GM19035 (cell line): ENCODE measurements at regions not wholly inside any gene's neighbourhood (a gene's known extent, or its start where the extent isn't known, plus 50 kb on each side); places are given as distances from the start of the nearest gene placed in this dataset.
"Not testable (repeated sequence)": the region's sequence is repeated elsewhere in the genome, so short reads cannot be mapped to it uniquely, and the experiment has no call there.

Source experiments
- ATAC-seq: cut with Tn5 transposase; IDR thresholded peaks from one replicate; pipeline ENCODE4 v1.9.1; 2021; ENCODE audit not compliant: unreplicated experiment

- no peak for ATAC-seq
Measured at GRCh38 chr2:53053937-53054336, 713.7 kb upstream of the CHAC2 start.

DNA sequence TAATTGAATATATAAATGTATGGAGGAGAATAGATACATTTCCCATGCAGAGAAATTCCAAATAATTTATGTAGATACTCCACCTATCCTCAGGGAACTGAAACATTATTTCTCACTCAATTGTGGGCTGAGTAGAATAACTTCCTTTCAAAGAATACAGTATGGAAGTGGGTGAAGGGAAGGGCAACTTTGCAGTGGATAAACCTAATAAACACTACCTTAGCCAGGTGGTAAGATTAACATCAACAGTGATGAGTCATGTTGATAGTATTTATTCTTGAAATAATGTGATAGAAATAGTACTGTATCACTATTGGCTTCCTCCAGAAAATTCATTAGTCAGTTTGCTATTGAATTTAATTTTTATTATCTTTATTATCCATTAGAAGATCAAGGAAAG is 716.4 kb upstream of the CHAC2 start:
- ATAC-seq: no peak

- no peak for ATAC-seq
Measured at GRCh38 chr2:53040536-53041229, 726.9 kb upstream of the CHAC2 start.

GRCh38 chr2:53036196-53036595 is 731.4 kb upstream of the CHAC2 start:
- no peak for ATAC-seq

- ATAC-seq: no peak
Measured at GRCh38 chr2:53035153-53035552, 732.5 kb upstream of the CHAC2 start.

- no peak for ATAC-seq
Measured at GRCh38 chr2:53033411-53033810, 734.2 kb upstream of the CHAC2 start.

DNA sequence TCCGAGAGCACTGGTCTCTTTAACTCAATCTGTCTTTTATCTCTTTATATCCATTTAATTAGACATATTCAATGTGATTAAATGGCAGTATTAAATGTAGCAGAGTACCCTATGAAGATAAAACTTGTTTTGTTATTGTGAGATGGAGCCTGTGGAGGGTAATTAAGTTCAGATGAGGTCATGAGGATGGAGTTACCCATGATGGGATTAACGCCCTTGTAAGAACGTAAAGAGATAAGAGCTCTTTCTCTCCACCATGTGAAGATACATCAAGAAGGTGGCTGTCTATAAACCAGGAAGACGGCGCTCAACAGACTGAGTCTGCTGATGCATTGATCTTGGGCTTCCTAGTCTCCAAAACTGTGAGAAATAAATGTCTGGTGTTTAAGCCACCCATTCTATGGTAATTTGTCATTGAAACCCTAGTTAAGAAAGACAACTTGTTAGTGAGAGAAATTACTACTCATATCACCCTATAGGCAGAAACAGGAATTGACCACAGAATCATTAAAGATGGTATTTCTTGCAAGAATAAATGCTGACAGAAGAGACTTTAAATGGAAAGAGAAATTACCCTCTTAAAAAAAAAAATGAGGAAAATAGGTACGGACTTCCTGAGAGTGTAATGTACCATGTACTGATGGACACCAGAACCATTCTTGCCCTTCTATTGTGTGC is 738.7 kb upstream of the CHAC2 start:
- ATAC-seq: no peak

- ATAC-seq: no peak
Measured at GRCh38 chr2:53028225-53028624, 739.4 kb upstream of the CHAC2 start.

GRCh38 chr2:53022248-53022647 is 745.4 kb upstream of the CHAC2 start:
- ATAC-seq: not testable (repeated sequence)

DNA sequence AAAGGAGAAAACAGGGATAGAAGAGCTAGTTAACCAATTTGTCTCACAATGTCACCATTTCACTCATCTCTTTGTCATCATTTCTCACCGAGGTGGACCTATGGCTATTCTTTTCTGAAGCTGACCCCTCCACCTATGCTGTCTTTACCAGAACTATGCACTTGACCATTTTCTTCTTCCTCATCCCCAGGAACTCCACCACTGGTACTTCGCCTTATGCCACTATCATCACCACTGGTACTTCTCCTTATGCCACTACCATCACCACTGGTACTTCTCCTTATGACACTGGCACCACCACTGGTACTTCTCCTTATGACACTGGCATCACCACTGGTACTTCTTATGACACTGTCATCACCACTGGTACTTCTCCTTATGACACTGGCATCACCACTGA is 745.8 kb upstream of the CHAC2 start:
- no peak for ATAC-seq

GRCh38 chr2:53021292-53021691 is 746.3 kb upstream of the CHAC2 start:
- ATAC-seq: no peak

- ATAC-seq: no peak
Measured at GRCh38 chr2:53018825-53019425, 748.7 kb upstream of the CHAC2 start.

- ATAC-seq: no peak
Measured at GRCh38 chr2:53006980-53007379, 760.6 kb upstream of the CHAC2 start.

- ATAC-seq: no peak
Measured at GRCh38 chr2:53004413-53004812, 763.2 kb upstream of the CHAC2 start.

- ATAC-seq: no peak
Measured at GRCh38 chr2:52995424-52995823, 772.2 kb upstream of the CHAC2 start.

DNA sequence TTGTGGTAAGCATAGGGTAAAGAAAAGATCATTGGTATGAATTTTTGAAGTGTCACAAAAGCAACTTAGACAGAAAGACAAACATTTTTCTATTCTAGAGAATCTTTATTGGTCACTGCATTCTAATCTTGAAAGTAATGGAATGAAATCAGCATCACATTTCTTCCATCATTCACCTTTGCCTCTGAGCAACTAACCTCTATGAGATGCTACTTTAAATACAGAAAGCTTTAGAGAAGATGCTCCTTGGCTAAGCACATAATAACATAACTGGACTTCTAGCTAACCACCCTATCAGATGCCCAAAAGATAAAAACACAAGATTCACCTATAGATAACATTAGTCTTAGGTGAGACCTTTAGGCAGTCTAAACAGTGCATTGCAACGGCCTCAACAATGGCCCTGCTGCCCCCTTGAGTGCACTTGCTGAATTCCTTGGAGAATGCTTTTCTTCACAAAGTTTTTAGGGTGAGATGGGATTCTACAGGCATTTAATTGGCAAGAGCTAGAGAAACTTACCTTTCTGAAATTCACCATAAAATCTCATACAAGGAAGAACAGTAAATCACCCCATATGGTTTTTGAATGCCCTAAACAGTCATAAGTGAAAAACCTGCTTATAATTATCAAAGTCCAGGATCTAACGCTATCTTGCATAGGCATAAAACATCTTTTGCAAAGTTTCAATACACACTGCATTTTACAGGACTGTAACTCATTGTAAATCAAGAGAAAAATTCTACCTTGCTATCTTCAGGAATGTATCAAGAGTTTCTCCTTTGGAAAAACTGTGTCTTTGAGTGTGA is 791.3 kb upstream of the CHAC2 start:
- ATAC-seq: no peak

DNA sequence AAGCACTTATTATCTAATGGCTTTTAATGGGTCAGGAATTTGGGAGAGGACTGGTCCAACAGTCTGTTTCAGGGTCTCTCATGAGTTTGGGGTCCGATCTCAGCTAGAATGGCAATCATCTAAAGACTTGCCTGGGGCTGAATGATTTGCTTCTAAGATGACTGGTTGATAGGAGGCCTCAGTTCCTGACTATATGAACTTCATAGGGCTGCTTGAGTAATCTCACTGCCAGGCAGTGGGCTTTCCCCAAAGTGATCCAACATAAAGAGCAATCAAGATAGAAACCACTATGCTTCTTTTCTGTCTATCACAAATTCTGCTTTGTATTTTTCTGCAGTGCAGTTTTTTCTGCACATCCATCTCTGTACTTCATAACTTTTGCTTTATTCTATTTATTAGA is 793.5 kb upstream of the CHAC2 start:
- no peak for ATAC-seq

DNA sequence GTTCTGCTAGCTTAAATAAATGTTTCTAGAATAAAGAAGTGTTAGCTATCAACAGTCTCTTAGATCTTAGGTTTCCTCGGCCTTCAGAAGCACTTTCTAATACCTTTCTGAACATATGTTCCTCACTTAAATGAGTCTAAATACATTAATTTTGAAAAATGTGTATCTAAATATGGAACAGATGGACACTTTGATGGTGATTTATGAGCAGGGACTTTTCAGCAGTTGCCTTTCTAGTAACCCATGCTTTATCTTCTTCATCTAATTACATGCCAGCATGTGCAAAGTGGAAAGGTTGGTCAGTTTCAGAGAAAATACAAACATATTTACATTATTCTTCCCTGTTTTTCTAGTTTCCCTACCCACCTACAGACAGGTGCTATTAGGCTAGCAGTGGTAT is 797.0 kb upstream of the CHAC2 start:
- ATAC-seq: no peak

GRCh38 chr2:52968043-52968442 is 799.6 kb upstream of the CHAC2 start:
- ATAC-seq: no peak

DNA sequence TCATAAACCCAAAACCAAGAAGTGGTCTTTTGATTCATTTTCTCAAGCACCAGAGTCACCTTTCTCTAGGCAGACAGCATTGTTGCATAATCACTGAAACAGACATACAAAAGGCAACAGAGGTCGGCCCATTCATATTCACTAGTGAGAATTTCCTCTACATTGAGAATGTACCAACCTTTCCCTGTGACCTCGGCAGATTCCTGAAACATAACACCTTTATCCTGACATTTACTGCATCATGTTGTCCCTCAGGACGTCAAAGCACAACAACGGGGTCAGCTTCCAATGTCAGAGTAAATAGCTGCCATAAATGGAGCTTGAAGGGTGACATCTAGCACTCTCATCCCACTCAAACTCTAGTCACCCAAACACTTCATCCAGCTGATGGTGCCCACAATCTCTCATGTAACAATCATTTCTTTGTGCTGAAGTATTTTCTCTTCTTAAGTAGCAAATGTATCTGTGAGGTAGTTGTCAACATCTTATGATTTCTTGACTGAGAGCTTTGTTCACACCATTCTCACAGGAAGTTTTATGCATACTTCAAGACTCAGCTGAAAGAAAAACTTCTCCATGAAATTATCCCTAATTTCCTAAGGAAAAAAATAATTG is 802.6 kb upstream of the CHAC2 start:
- no peak for ATAC-seq

DNA sequence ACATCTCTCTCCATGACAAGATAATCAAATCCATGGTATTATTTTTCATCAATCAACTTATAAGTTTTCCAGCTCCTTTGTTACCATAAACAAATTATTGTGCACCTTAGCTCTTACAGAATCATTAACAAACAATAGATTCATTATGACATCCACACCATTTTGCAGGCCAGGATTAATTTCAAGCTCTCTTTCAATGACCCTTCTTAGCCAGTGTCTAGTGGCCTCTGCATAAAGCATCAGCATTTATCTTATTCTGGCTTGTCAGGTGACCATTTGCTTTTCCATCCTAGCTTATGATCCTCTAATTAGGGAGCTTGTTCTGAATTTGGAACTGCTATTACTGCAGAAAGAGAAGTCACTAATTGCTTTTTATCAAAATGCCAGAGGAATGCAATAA is 806.2 kb upstream of the CHAC2 start:
- ATAC-seq: no peak
